Hepatocyte (in vitro differentiated cells): ENCODE measurements at regions not wholly inside any gene's neighbourhood (a gene's known extent, or its start where the extent isn't known, plus 50 kb on each side); places are given as distances from the start of the nearest gene placed in this dataset.

Experiments
- EZH2phosphoT487 ChIP-seq: fragments of 200-600 bp; sonication (generic); IDR thresholded peaks from one replicate; pipeline ENCODE4 v1.6.1; 2018; ENCODE audit warnings: antibody characterized with exemption, mild to moderate bottlenecking, low read depth, moderate library complexity; ENCODE audit not compliant: unreplicated experiment, severe bottlenecking
- TF ChIP-seq, protein P1 (sequence below): fragments of 200-600 bp; sonication (generic); IDR thresholded peaks from 2 replicates; pipeline ENCODE4 v1.5.1; 2016; ENCODE audit warnings: antibody characterized with exemption, mild to moderate bottlenecking; ENCODE audit not compliant: poor library complexity

DNA sequence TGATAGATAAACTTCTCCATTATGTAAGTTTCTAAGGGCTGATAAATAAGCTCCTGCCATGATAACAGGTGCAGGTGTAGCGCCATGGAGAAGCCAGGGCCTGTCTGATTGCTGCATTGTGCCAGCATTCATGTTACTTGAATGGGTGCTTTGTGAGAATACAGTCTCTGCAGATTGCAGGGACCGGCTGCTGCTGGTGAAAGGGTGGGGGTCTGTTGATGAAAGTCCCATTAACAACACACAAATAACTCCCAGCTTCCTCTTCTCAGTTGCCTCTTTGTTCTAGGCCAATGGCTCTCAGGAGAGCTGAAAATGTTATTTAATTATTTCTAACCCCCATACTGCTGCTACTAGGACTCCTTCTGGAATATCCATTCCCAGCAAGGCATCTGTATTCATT is 77.2 kb downstream of the RTP4 start:
- TF ChIP-seq, protein P1, sequence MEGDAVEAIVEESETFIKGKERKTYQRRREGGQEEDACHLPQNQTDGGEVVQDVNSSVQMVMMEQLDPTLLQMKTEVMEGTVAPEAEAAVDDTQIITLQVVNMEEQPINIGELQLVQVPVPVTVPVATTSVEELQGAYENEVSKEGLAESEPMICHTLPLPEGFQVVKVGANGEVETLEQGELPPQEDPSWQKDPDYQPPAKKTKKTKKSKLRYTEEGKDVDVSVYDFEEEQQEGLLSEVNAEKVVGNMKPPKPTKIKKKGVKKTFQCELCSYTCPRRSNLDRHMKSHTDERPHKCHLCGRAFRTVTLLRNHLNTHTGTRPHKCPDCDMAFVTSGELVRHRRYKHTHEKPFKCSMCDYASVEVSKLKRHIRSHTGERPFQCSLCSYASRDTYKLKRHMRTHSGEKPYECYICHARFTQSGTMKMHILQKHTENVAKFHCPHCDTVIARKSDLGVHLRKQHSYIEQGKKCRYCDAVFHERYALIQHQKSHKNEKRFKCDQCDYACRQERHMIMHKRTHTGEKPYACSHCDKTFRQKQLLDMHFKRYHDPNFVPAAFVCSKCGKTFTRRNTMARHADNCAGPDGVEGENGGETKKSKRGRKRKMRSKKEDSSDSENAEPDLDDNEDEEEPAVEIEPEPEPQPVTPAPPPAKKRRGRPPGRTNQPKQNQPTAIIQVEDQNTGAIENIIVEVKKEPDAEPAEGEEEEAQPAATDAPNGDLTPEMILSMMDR = no peak
- TF ChIP-seq EZH2phosphoT487 = no peak
